ENCODE measurements at regions not wholly inside any gene's neighbourhood (a gene's known extent, or its start where the extent isn't known, plus 50 kb on each side); places are given as distances from the start of the nearest gene placed in this dataset.

DNA sequence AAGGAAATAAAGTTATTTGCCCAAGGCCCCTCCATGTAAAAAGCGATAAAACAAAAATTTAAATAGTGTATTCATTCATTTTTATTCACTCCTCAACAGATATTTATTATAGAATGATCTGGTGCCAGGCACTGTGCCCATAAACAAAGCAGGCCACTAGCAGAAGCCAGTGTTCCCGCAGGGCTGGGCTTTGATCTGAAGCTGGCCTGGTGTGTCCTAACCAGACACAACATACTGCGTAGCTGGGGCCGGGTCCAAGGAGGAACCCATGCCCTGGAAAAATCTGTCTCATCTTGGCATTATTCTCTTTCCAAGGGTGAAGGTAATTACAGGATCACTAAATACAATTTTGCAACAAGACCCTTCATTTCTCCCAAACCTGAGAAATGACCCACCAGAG is 537.4 kb upstream of the CDH5 start:
- Histone ChIP-seq H3K4me1 (ENCODE audit: control insufficient read depth, low read length) (no peaks in the 10 kb centered on the region), H3K27ac (ENCODE audit: low read depth, low read length) (no peak overlapping the region), H3K79me2 (ENCODE audit: control insufficient read depth, low read length) (no peaks in the 10 kb centered on the region), H3K9me2 (replicated peaks; ENCODE audit: control insufficient read depth, low read length) (no peaks in the 10 kb centered on the region), H3K36me3 (ENCODE audit: control insufficient read depth, low read length) (no peaks in the 10 kb centered on the region), H3K4me2 (ENCODE audit: low read length) (no peak overlapping the region), H3K9me3 (ENCODE audit: control insufficient read depth, insufficient read depth, low read length) (no peaks in the 10 kb centered on the region), H3K4me3 (ENCODE audit: low read length) (no peak overlapping the region), H3F3A (ENCODE audit: control insufficient read depth, insufficient read depth) (no peaks in the 10 kb centered on the region), H3K27me3 (ENCODE audit: control insufficient read depth, low read length) (no peaks in the 10 kb centered on the region), H4K20me1 (ENCODE audit: control insufficient read depth, insufficient read depth, low read depth, low read length) (no peaks in the 10 kb centered on the region)
- TF ChIP-seq EZH2phosphoT487 (IDR thresholded peaks at IDR 0.05; ENCODE audit: borderline replicate concordance, low read length), result no peak
- no peak for TF ChIP-seq CTCF (IDR thresholded peaks at IDR 0.05; ENCODE audit: low read depth, low read length, poor library complexity, severe bottlenecking)

- Histone ChIP-seq H3K27me3 (ENCODE audit: control insufficient read depth, low read length) (no peaks in the 10 kb centered on the region), H3K9me3 (ENCODE audit: control insufficient read depth, insufficient read depth, low read length) (no peaks in the 10 kb centered on the region), H3K4me1 (ENCODE audit: control insufficient read depth, low read length) (no peaks in the 10 kb centered on the region), H3K36me3 (ENCODE audit: control insufficient read depth, low read length) (no peaks in the 10 kb centered on the region), H3K79me2 (ENCODE audit: control insufficient read depth, low read length) (no peaks in the 10 kb centered on the region), H4K20me1 (ENCODE audit: control insufficient read depth, insufficient read depth, low read depth, low read length) (no peaks in the 10 kb centered on the region), H3F3A (ENCODE audit: control insufficient read depth, insufficient read depth) (no peaks in the 10 kb centered on the region), H3K9me2 (replicated peaks; ENCODE audit: control insufficient read depth, low read length) (no peaks in the 10 kb centered on the region), H3K4me2 (ENCODE audit: low read length) (no peak overlapping the region), H3K27ac (ENCODE audit: low read depth, low read length) (no peak overlapping the region), H3K4me3 (ENCODE audit: low read length) (no peak overlapping the region)
- no peak for TF ChIP-seq EZH2phosphoT487 (IDR thresholded peaks at IDR 0.05; ENCODE audit: borderline replicate concordance, low read length)
- no peak for TF ChIP-seq CTCF (IDR thresholded peaks at IDR 0.05; ENCODE audit: low read depth, low read length, poor library complexity, severe bottlenecking)
Measured at GRCh38 chr16:65828296-65828695, 538.2 kb upstream of the CDH5 start.

DNA sequence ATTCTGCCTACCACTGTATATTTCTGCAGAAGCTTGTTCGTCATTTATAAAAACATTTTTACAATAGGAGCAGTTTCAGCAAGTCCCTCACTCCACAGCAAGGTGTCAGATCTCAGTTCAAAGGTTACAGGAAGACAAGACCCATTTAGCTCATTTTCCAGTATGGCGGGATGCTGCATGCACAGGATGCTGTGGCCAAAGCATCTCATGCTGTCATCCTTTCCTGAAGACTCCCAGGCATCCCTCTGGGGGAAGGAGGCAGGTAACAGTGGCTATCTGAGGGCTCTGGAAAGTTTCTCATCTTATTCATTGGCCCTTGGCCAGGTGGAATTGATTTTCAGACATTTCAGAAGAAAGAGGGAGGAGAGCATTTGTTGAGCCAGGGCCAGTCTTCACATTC is 539.3 kb upstream of the CDH5 start:
- Histone ChIP-seq H3K9me2 (replicated peaks; ENCODE audit: control insufficient read depth, low read length) (no peaks in the 10 kb centered on the region), H3K4me2 (ENCODE audit: low read length) (no peak overlapping the region), H3K27ac (ENCODE audit: low read depth, low read length) (no peak overlapping the region), H3K4me3 (ENCODE audit: low read length) (no peak overlapping the region), H3F3A (ENCODE audit: control insufficient read depth, insufficient read depth) (no peaks in the 10 kb centered on the region), H3K36me3 (ENCODE audit: control insufficient read depth, low read length) (no peaks in the 10 kb centered on the region), H3K79me2 (ENCODE audit: control insufficient read depth, low read length) (no peaks in the 10 kb centered on the region), H3K27me3 (ENCODE audit: control insufficient read depth, low read length) (no peaks in the 10 kb centered on the region), H3K4me1 (ENCODE audit: control insufficient read depth, low read length) (no peaks in the 10 kb centered on the region), H3K9me3 (ENCODE audit: control insufficient read depth, insufficient read depth, low read length) (no peaks in the 10 kb centered on the region), H4K20me1 (ENCODE audit: control insufficient read depth, insufficient read depth, low read depth, low read length) (no peaks in the 10 kb centered on the region)
- TF ChIP-seq EZH2phosphoT487 (IDR thresholded peaks at IDR 0.05; ENCODE audit: borderline replicate concordance, low read length) (no peak), CTCF (IDR thresholded peaks at IDR 0.05; ENCODE audit: low read depth, low read length, poor library complexity, severe bottlenecking) (no peak)

All from DOHH2 (cell line).